HK-2 (cell line): ENCODE measurements at regions not wholly inside any gene's neighbourhood (a gene's known extent, or its start where the extent isn't known, plus 50 kb on each side); places are given as distances from the start of the nearest gene placed in this dataset.
A peak's percentile ranks its signal among the peaks of the same experiment; 100 is the strongest.
"Not testable (repeated sequence)": the region's sequence is repeated elsewhere in the genome, so short reads cannot be mapped to it uniquely, and the experiment has no call there.

ENCODE experiments used
- DNase-seq: peaks from one replicate; pipeline ENCODE4 v3.0.0-alpha.2; 2018; ENCODE audit not compliant: unreplicated experiment

DNA sequence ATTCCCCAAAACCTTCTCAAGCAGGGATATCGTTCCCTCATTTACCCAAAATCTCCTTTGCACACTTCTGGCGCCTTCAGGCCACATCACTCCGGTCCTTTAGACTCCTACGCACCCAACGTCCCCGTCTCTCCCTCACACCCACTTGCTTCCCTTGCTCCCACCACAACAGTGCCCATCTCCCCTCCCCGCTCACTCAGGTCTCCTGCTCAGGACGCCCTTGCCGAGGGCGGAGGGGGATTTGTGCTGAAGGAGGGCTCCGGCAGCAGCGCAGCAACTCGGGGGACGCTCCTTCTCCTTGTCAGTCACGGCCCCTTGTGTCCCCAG lies 71.6 kb downstream of the PCMTD2 start:
- not testable (repeated sequence) for DNase-seq

DNA sequence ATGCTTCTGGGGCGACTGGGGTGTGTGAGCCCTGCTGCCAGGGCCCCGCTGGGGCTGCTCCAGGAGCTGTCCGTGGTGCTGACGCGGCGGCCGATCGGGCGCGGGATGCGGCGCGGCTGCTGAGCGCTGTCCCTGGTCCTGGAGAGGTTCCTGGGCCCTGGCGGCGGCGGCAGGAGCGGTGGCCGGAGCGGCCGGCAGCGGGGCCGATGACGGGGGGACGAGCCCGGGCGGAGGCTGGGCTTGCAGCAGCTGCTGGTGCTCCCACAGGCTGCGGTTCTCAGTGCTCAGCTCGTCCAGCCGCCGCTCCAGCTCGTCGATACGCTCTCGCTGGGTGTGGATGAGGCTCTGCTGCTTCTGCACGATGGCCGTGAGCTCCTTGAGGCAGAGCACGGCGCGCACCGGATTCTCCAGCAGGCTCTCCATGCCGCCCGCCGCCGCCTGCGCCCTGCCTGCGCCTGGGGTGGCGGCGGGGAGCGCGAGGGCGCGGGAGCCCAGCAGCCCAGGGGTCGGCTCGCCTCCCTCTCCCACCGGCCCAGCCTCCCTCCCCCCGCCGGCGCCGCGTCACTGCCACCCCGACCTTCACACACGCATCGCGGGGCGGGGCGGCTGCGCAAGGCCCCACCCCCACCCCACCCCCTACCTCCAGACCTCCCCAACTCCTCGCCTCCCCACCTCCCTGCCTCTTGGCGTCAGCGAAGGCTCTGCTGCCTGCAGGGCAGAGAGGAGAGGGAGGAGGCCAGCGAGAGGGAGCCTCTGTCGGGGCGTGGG lies 72.2 kb downstream of the PCMTD2 start:
- DNase-seq: peak; percentile 18

DNA sequence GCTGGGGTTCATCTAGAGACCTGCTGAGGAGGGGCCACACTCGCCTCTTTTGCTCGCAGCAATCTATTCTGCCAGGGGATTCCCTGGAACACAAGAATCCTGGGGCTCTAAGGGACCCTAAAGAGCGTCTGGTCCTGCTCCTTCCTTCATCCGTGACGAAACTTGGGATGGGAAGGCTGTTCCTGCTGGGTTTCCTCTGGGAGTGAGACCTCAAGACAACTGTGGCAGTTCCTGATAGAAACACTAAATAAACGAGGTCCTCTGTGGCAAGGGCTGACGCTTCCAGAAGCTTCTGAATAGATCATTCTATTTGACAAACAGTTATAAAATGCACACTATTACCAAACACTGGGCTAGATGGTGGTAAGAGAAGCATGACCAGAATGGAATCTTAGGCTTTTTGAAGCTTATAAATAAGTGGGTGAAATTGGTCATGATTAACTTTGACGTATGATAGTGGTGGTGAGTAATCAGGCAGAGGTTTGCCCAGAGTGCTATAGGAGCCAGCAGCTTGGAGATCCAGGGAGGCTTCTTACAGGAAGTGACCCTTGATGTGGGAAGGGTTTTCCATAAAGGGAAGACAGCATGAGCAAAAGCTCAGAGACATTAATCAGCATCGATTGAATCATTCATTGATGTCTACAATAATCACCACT lies 73.2 kb downstream of the PCMTD2 start:
- DNase-seq: not testable (repeated sequence)

DNA sequence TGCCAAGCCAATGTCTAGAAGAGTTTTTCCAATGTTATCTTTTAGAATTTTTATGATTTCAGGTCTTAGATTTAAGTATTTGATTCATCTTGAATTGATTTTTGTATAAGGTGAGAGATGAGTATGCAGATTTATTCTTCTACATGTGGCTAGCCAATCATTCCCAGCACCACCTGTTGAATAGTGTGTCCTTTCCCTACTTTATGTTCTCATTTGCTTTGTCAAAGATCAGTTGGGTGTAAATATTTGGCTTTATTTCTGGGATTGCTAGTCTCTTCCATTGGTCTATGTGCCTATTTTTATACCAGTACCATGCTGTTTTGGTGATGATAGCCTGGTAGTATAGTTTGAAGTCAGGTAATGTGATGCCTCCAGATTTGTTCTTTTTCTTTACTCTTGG lies 77.1 kb downstream of the PCMTD2 start:
- not testable (repeated sequence) for DNase-seq
